T-helper 2 cell (primary cell): ENCODE measurements at regions not wholly inside any gene's neighbourhood (a gene's known extent, or its start where the extent isn't known, plus 50 kb on each side); places are given as distances from the start of the nearest gene placed in this dataset.

Experiments used
- DNase-seq, 5 experiments: peaks; one replicate each; pipeline versions ENCODE4 v3.0.0 to v3.0.0-alpha.2; 2012 to 2022

- peak in 1 of 5 experiments; percentile 21 for DNase-seq
Measured at GRCh38 chr18:11310476-11311086, 161.2 kb upstream of the PIEZO2 start.

GRCh38 chr18:11309172-11309571, 159.8 kb upstream of the PIEZO2 start:
- DNase-seq = peak in 1 of 5 experiments; percentile 29

- DNase-seq = peak in 1 of 5 experiments; percentile 32
Measured at GRCh38 chr18:11308499-11308898, 159.1 kb upstream of the PIEZO2 start.

GRCh38 chr18:11307716-11308115, 158.3 kb upstream of the PIEZO2 start:
- no peak for DNase-seq

- DNase-seq = no peak
Measured at GRCh38 chr18:11305507-11305906, 156.1 kb upstream of the PIEZO2 start.

- DNase-seq = no peak
Measured at GRCh38 chr18:11304928-11305327, 155.6 kb upstream of the PIEZO2 start.

GRCh38 chr18:11296946-11297345, 147.6 kb upstream of the PIEZO2 start:
- DNase-seq = no peak

GRCh38 chr18:11293794-11294193, 144.4 kb upstream of the PIEZO2 start:
- DNase-seq = no peak

- DNase-seq = no peak
Measured at GRCh38 chr18:11290786-11291185, 141.4 kb upstream of the PIEZO2 start.

- DNase-seq = no peak
Measured at GRCh38 chr18:11289248-11289647, 139.9 kb upstream of the PIEZO2 start.

- no peak for DNase-seq
Measured at GRCh38 chr18:11288401-11288800, 139.0 kb upstream of the PIEZO2 start.

- DNase-seq = no peak
Measured at GRCh38 chr18:11286431-11286830, 137.1 kb upstream of the PIEZO2 start.

- DNase-seq = no peak
Measured at GRCh38 chr18:11284811-11285210, 135.4 kb upstream of the PIEZO2 start.

- no peak for DNase-seq
Measured at GRCh38 chr18:11284349-11284748, 135.0 kb upstream of the PIEZO2 start.

- no peak for DNase-seq
Measured at GRCh38 chr18:11283479-11284161, 134.3 kb upstream of the PIEZO2 start.

GRCh38 chr18:11279461-11279860, 130.1 kb upstream of the PIEZO2 start:
- DNase-seq = no peak

- DNase-seq = no peak
Measured at GRCh38 chr18:11276678-11277077, 127.3 kb upstream of the PIEZO2 start.

GRCh38 chr18:11274144-11274794, 124.9 kb upstream of the PIEZO2 start:
- no peak for DNase-seq

- no peak for DNase-seq
Measured at GRCh38 chr18:11272516-11272915, 123.1 kb upstream of the PIEZO2 start.

- DNase-seq = no peak
Measured at GRCh38 chr18:11271954-11272353, 122.6 kb upstream of the PIEZO2 start.

- no peak for DNase-seq
Measured at GRCh38 chr18:11269257-11269656, 119.9 kb upstream of the PIEZO2 start.

- DNase-seq = no peak
Measured at GRCh38 chr18:11268741-11269233, 119.4 kb upstream of the PIEZO2 start.

- DNase-seq = no peak
Measured at GRCh38 chr18:11268153-11268552, 118.8 kb upstream of the PIEZO2 start.
